Upper lobe of left lung (tissue), 6 donors: ENCODE measurements at regions not wholly inside any gene's neighbourhood (a gene's known extent, or its start where the extent isn't known, plus 50 kb on each side); places are given as distances from the start of the nearest gene placed in this dataset.

Source experiments
- ATAC-seq, 2 donors: fragments of 200-7000 bp; cut with Tn5 transposase; one replicate each; pipeline ENCODE4 v1.9.1; 2022; ENCODE audit warnings: mild to moderate bottlenecking in 2 of 2, moderate library complexity in 2 of 2; ENCODE audit not compliant: low FRiP score in 2 of 2
- DNase-seq, 2 donors: peaks; one replicate each; pipeline ENCODE4 v3.0.0-alpha.2; 2019 to 2020
- H3K27ac ChIP-seq, 4 donors: fragments of 200-600 bp; sonication (generic); one replicate each; pipeline ENCODE4 v1.5.1; 2016 to 2019
- H3K27me3 ChIP-seq, 4 donors: fragments of 200-600 bp; sonication (generic); one replicate each; pipeline ENCODE4 v1.5.1; 2017 to 2019
- H3K36me3 ChIP-seq, 4 donors: fragments of 200-600 bp; sonication (generic); one replicate each; pipeline ENCODE4 v1.5.1; 2016 to 2019
- H3K4me1 ChIP-seq, 4 donors: fragments of 200-600 bp; sonication (generic); one replicate each; pipeline ENCODE4 v1.5.1; 2018 to 2019
- H3K4me3 ChIP-seq, 4 donors: fragments of 200-600 bp; sonication (generic); one replicate each; pipeline ENCODE4 v1.5.1; 2017 to 2019; ENCODE audit warnings: mild to moderate bottlenecking in 2 of 4, moderate library complexity in 1 of 4
- H3K9me3 ChIP-seq, 4 donors: fragments of 200-600 bp; sonication (generic); one replicate each; pipeline ENCODE4 v1.5.1; 2018 to 2019
- CTCF ChIP-seq, 6 experiments: fragments of 450-650 bp in 4 of 6; fragments of 200-600 bp in 2 of 6; sonication (generic) in 2 of 6; IDR thresholded peaks; one replicate each; pipeline ENCODE4 v1.5.1; 2016 to 2019; ENCODE audit warnings: antibody characterized with exemption in 6 of 6
- EP300 ChIP-seq, 4 donors: sonication (generic); formaldehyde crosslinking; IDR thresholded peaks; one replicate each; pipeline ENCODE4 v1.5.1; 2017; ENCODE audit warnings: antibody characterized with exemption in 4 of 4, control low read depth in 2 of 4
- POLR2A ChIP-seq, 4 donors: fragments of 450-650 bp; IDR thresholded peaks; one replicate each; pipeline ENCODE4 v1.5.1; 2016 to 2017; ENCODE audit warnings: antibody characterized with exemption in 4 of 4, mild to moderate bottlenecking in 2 of 4
- POLR2AphosphoS5 ChIP-seq, 2 donors: sonication (generic); formaldehyde crosslinking; IDR thresholded peaks; one replicate each; pipeline ENCODE4 v1.5.1; 2017; ENCODE audit warnings: antibody characterized with exemption in 2 of 2
- WGBS, 2 donors: methylation state at CpG; one replicate each; pipeline ENCODE4 v1.1.5; 2017 to 2018; 5-methylcytosine and 5-hydroxymethylcytosine counted together
- donor health status: DM: no; HTN: no; CAD: no; lungs with moderate emphysema.
- donor health status: DM: no; HTN: yes; CAD: no; lungs with severe emphysema.

- Histone ChIP-seq H3K4me3 (no peak overlapping the region), H3K4me1 (no peaks in the 10 kb centered on the region), H3K27ac (no peak overlapping the region), H3K27me3 (no peaks in the 10 kb centered on the region), H3K36me3 (no peaks in the 10 kb centered on the region), H3K9me3 (no peaks in the 10 kb centered on the region)
- no peak for TF ChIP-seq POLR2AphosphoS5 (IDR thresholded peaks at IDR 0.05)
- TF ChIP-seq CTCF (IDR thresholded peaks at IDR 0.05) = no peak
- no peak for TF ChIP-seq POLR2A (IDR thresholded peaks at IDR 0.05)
- TF ChIP-seq EP300 (IDR thresholded peaks at IDR 0.05) = no peak
- ATAC-seq = no peak
- WGBS, 2 donors = 90 to 95% methylated on average over 2 of the region's 2 CpGs
- DNase-seq = no peak
These were observed 344.1 kb upstream of the NPVF start for GRCh38 chr7:25572423-25572822.

- TF ChIP-seq POLR2AphosphoS5 (IDR thresholded peaks at IDR 0.05) (no peak), EP300 (IDR thresholded peaks at IDR 0.05) (no peak), POLR2A (IDR thresholded peaks at IDR 0.05) (no peak)
- no peaks in the 10 kb centered on the region for H3K36me3 ChIP-seq
- no peak overlapping the region for H3K27ac ChIP-seq
- H3K4me1 ChIP-seq = no peaks in the 10 kb centered on the region
- no peak for DNase-seq
- no peak for ATAC-seq
- H3K27me3 ChIP-seq = no peaks in the 10 kb centered on the region
- H3K4me3 ChIP-seq = no peak overlapping the region
- no peaks in the 10 kb centered on the region for H3K9me3 ChIP-seq
These were observed 346.5 kb upstream of the NPVF start for GRCh38 chr7:25574828-25575227.

GRCh38 chr7:25575634-25576033 lies 347.3 kb upstream of the NPVF start:
- Histone ChIP-seq H3K4me3 (no peak overlapping the region), H3K4me1 (no peaks in the 10 kb centered on the region), H3K27ac (no peak overlapping the region), H3K27me3 (no peaks in the 10 kb centered on the region), H3K9me3 (no peaks in the 10 kb centered on the region), H3K36me3 (no peaks in the 10 kb centered on the region)
- TF ChIP-seq EP300 (IDR thresholded peaks at IDR 0.05) = no peak
- TF ChIP-seq CTCF (IDR thresholded peaks at IDR 0.05) = no peak
- TF ChIP-seq POLR2AphosphoS5 (IDR thresholded peaks at IDR 0.05) = no peak
- TF ChIP-seq POLR2A (IDR thresholded peaks at IDR 0.05) = no peak
- no peak for DNase-seq
- ATAC-seq = no peak
- 94 to 95% methylated on average over 4 of the region's 4 CpGs for WGBS, 2 donors

- H3K27ac ChIP-seq = no peak overlapping the region
- H3K36me3 ChIP-seq = no peaks in the 10 kb centered on the region
- DNase-seq (no peak), ATAC-seq (no peak)
- no peaks in the 10 kb centered on the region for H3K4me1 ChIP-seq
- no peak for TF ChIP-seq CTCF (IDR thresholded peaks at IDR 0.05)
- no peak for TF ChIP-seq POLR2AphosphoS5 (IDR thresholded peaks at IDR 0.05)
- no peak for TF ChIP-seq EP300 (IDR thresholded peaks at IDR 0.05)
- no peak for TF ChIP-seq POLR2A (IDR thresholded peaks at IDR 0.05)
- 51 to 57% methylated on average over 3 of the region's 3 CpGs for WGBS, 2 donors
- H3K27me3 ChIP-seq = no peaks in the 10 kb centered on the region
- no peaks in the 10 kb centered on the region for H3K9me3 ChIP-seq
- H3K4me3 ChIP-seq = no peak overlapping the region
These were observed 350.9 kb upstream of the NPVF start for GRCh38 chr7:25578991-25579777.

GRCh38 chr7:25579778-25580075 lies 351.4 kb upstream of the NPVF start:
- H3K4me1 ChIP-seq = no peaks in the 10 kb centered on the region
- no peak overlapping the region for H3K27ac ChIP-seq
- TF ChIP-seq EP300 (IDR thresholded peaks at IDR 0.05) (no peak), CTCF (IDR thresholded peaks at IDR 0.05) (no peak), POLR2A (IDR thresholded peaks at IDR 0.05) (no peak), POLR2AphosphoS5 (IDR thresholded peaks at IDR 0.05) (no peak)
- no peaks in the 10 kb centered on the region for H3K36me3 ChIP-seq
- ATAC-seq (no peak), DNase-seq (no peak)
- no peak overlapping the region for H3K4me3 ChIP-seq
- no peaks in the 10 kb centered on the region for H3K9me3 ChIP-seq
- H3K27me3 ChIP-seq = no peaks in the 10 kb centered on the region
- WGBS, 2 donors = 80 to 88% methylated on average over 4 of the region's 4 CpGs
